ENCODE measurements at regions not wholly inside any gene's neighbourhood (a gene's known extent, or its start where the extent isn't known, plus 50 kb on each side); places are given as distances from the start of the nearest gene placed in this dataset.

DNA sequence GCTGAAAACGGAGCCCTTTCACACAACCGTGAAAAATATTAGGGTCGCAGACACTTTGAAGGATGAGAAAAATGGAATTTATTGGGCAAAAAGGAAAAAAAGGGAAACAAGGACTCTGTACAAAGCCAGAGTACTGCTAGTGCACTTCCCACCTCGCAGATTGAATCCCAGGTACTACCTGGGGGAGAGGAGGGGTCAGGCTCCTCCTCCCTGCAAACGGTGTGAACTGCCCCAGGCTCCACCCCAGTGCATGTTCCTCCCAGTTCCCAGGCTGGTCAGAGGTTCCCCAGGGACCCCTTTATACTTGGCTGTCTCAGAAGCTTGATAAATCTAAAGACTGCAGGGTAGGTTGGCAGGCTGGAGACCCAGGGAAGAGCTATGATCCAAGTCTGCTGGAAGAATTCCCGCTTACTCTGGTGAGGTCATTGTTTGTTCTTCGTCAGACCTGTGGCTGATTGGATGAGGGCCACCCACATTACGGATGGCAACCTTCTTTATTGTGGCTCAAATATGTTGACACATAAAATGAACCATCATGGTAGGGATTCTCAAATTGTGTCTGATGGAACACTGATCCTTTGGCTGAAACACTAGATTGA, 290.4 kb upstream of the POU3F3 start:
- TF ChIP-seq, protein P1, sequence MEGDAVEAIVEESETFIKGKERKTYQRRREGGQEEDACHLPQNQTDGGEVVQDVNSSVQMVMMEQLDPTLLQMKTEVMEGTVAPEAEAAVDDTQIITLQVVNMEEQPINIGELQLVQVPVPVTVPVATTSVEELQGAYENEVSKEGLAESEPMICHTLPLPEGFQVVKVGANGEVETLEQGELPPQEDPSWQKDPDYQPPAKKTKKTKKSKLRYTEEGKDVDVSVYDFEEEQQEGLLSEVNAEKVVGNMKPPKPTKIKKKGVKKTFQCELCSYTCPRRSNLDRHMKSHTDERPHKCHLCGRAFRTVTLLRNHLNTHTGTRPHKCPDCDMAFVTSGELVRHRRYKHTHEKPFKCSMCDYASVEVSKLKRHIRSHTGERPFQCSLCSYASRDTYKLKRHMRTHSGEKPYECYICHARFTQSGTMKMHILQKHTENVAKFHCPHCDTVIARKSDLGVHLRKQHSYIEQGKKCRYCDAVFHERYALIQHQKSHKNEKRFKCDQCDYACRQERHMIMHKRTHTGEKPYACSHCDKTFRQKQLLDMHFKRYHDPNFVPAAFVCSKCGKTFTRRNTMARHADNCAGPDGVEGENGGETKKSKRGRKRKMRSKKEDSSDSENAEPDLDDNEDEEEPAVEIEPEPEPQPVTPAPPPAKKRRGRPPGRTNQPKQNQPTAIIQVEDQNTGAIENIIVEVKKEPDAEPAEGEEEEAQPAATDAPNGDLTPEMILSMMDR (IDR thresholded peaks at IDR 0.05; ENCODE audit: poor library complexity, severe bottlenecking) = no peak
- no peak for TF ChIP-seq MXI1 (conservative IDR thresholded peaks at IDR 0.05; ENCODE audit: poor library complexity, severe bottlenecking)
